D341Med (cell line): ENCODE measurements at regions not wholly inside any gene's neighbourhood (a gene's known extent, or its start where the extent isn't known, plus 50 kb on each side); places are given as distances from the start of the nearest gene placed in this dataset.
"Not testable (repeated sequence)": the region's sequence is repeated elsewhere in the genome, so short reads cannot be mapped to it uniquely, and the experiment has no call there.

Source experiments
- DNase-seq: peaks from one replicate; pipeline ENCODE4 v3.0.0; 2012; ENCODE audit warnings: low spot score

GRCh38 chrX:104376937-104377336, 122.2 kb upstream of the ESX1 start:
- DNase-seq, result no peak

- DNase-seq, result no peak
Observed at GRCh38 chrX:104372547-104372946, 117.8 kb upstream of the ESX1 start.

GRCh38 chrX:104370089-104370488, 115.4 kb upstream of the ESX1 start:
- no peak for DNase-seq

- not testable (repeated sequence) for DNase-seq
Observed at GRCh38 chrX:104360774-104361173, 106.0 kb upstream of the ESX1 start.

- DNase-seq, result no peak
Observed at GRCh38 chrX:104359124-104359523, 104.4 kb upstream of the ESX1 start.

GRCh38 chrX:104351173-104351769, 96.5 kb upstream of the ESX1 start:
- DNase-seq, result no peak

GRCh38 chrX:104347860-104348259, 93.1 kb upstream of the ESX1 start:
- DNase-seq, result no peak

- peak; percentile 45 for DNase-seq
Observed at GRCh38 chrX:104343428-104344129, 88.8 kb upstream of the ESX1 start.

- DNase-seq, result no peak
Observed at GRCh38 chrX:104342065-104342464, 87.3 kb upstream of the ESX1 start.

- no peak for DNase-seq
Observed at GRCh38 chrX:104335756-104336155, 81.0 kb upstream of the ESX1 start.

- no peak for DNase-seq
Observed at GRCh38 chrX:104334971-104335370, 80.2 kb upstream of the ESX1 start.

- no peak for DNase-seq
Observed at GRCh38 chrX:104330966-104331365, 76.2 kb upstream of the ESX1 start.

- no peak for DNase-seq
Observed at GRCh38 chrX:104329731-104330130, 75.0 kb upstream of the ESX1 start.

- DNase-seq, result no peak
Observed at GRCh38 chrX:104325213-104325585, 70.5 kb upstream of the ESX1 start.

GRCh38 chrX:104324461-104325212, 69.9 kb upstream of the ESX1 start:
- DNase-seq, result no peak

- DNase-seq, result no peak
Observed at GRCh38 chrX:104319346-104319745, 64.6 kb upstream of the ESX1 start.

- DNase-seq, result no peak
Observed at GRCh38 chrX:104318330-104319009, 63.7 kb upstream of the ESX1 start.

- DNase-seq, result no peak
Observed at GRCh38 chrX:104316739-104317138, 62.0 kb upstream of the ESX1 start.

GRCh38 chrX:104315555-104315954, 60.8 kb upstream of the ESX1 start:
- DNase-seq, result no peak

- DNase-seq, result no peak
Observed at GRCh38 chrX:104310657-104311254, 56.0 kb upstream of the ESX1 start.

- peak; percentile 20 for DNase-seq
Observed at GRCh38 chrX:104310090-104310489, 55.4 kb upstream of the ESX1 start.

- DNase-seq, result peak; percentile 15
Observed at GRCh38 chrX:104309169-104309568, 54.4 kb upstream of the ESX1 start.
